ENCODE measurements at regions not wholly inside any gene's neighbourhood (a gene's known extent, or its start where the extent isn't known, plus 50 kb on each side); places are given as distances from the start of the nearest gene placed in this dataset.

- no peak for TF ChIP-seq CTCF (IDR thresholded peaks at IDR 0.05)
- TF ChIP-seq POLR2A (IDR thresholded peaks at IDR 0.05): no peak
Measured at GRCh38 chr7:47034180-47034579, 547.7 kb downstream of the TNS3 start.
